ENCODE measurements at regions not wholly inside any gene's neighbourhood (a gene's known extent, or its start where the extent isn't known, plus 50 kb on each side); places are given as distances from the start of the nearest gene placed in this dataset.
"Not testable (repeated sequence)": the region's sequence is repeated elsewhere in the genome, so short reads cannot be mapped to it uniquely, and the experiment has no call there.

DNA sequence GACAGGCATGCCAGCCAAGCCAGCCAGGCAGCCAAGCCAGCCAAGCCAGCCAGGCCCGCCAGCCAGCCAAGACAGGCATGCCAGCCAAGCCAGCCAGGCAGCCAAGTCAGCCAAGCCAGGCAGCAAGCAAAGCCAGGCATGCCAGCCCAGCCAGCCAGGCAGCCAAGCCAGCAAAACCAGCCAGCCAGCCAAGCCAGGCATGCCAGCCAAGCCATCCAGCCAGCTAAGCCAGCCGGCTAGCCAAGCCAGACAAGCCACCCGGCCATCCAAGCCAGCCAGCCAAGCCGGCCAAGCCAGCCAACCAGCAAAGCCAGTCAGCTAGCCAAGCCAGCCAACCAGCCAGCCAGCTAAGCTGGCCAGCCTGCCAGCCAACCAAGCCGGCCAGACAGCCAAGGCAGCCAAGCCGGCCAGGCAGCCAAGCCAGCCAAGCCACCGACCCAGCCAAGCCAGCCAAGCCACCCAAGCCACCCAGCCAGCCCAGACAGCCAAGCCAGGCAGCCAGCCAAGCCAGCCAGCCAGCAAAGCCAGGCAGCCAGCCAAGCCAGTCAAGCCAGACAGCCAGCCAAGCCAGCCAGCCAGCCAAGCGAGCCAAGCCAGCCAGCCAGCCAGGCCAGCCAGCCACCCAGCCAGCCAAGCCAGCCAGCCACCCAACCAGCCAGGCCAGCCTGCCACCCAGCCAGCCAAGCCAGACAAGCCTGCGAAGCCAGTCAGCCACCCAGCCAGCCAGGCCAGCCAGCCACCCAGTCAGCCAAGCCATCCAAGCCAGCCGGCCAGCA lies 332.9 kb upstream of the PLGLB2 start:
- not testable (repeated sequence) for H3K27ac ChIP-seq; DNase-seq (ENCODE audit: low spot score); ATAC-seq (ENCODE audit: insufficient number of reproducible peaks, low FRiP score, low read depth); H3K4me3 ChIP-seq; H3K36me3 ChIP-seq; H3K9me3 ChIP-seq; H3K27me3 ChIP-seq (replicated peaks; ENCODE audit: insufficient read depth); H3K4me1 ChIP-seq (ENCODE audit: control insufficient read depth in 1 of 2, low read depth in 2 of 2)

DNA sequence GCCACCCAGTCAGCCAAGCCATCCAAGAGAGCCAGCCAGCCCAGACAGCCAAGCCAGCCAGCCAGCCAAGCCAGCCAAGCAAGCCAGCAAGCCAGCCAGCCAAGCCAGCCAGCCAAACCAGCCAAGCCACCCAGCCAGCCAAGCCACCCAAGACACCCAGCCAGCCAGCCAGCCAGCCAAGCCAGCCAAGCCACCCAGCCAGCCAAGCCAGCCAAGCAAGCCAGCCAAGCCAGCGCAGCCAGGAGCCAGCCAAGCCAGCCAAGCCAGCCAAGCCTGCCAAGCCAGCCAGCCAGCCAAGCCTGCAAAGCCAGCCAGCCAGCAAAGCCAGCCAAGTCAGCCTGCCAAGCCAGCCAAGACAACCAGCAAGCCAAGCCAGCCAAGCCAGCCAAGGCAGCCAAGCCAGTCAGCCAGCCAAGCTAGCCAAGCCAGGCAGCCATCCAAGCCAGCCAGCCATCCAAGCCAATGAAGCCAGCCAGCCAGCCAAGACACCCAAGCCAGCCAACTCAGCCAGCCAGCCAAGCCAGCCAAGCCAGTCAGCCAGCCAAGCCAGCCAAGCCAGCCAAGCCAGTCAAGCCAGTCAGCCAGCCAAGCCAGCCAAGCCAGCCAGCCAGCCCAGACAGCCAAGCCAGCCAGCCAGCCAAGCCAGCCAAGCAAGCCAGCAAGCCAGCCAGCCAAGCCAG lies 332.2 kb upstream of the PLGLB2 start:
- not testable (repeated sequence) for H3K4me1 ChIP-seq (ENCODE audit: control insufficient read depth in 1 of 2, low read depth in 2 of 2); ATAC-seq (ENCODE audit: insufficient number of reproducible peaks, low FRiP score, low read depth); H3K27me3 ChIP-seq (replicated peaks; ENCODE audit: insufficient read depth); DNase-seq (ENCODE audit: low spot score); H3K27ac ChIP-seq; H3K9me3 ChIP-seq; H3K36me3 ChIP-seq; H3K4me3 ChIP-seq

DNA sequence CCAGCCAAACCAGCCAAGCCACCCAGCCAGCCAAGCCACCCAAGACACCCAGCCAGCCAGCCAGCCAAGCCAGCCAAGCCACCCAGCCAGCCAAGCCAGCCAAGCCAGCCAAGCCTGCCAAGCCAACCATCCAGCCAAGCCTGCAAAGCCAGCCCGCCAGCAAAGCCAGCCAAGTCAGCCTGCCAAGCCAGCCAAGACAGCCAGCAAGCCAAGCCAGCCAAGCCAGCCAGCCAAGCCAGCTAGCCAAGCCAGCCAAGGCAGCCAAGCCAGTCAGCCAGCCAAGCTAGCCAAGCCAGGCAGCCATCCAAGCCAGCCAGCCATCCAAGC lies 331.7 kb upstream of the PLGLB2 start:
- H3K9me3 ChIP-seq; H3K27ac ChIP-seq; H3K36me3 ChIP-seq; H3K27me3 ChIP-seq (replicated peaks; ENCODE audit: insufficient read depth); H3K4me3 ChIP-seq; ATAC-seq (ENCODE audit: insufficient number of reproducible peaks, low FRiP score, low read depth); H3K4me1 ChIP-seq (ENCODE audit: control insufficient read depth in 1 of 2, low read depth in 2 of 2); DNase-seq (ENCODE audit: low spot score): not testable (repeated sequence)

DNA sequence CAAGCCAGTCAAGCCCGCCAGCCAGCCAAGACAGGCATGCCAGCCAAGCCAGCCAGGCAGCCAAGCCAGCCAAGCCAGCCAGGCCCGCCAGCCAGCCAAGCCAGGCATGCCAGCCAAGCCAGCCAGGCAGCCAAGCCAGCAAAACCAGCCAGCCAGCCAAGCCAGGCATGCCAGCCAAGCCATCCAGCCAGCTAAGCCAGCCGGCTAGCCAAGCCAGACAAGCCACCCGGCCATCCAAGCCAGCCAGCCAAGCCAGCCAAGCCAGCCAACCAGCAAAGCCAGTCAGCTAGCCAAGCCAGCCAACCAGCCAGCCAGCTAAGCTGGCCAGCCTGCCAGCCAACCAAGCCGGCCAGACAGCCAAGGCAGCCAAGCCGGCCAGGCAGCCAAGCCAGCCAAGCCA lies 330.7 kb upstream of the PLGLB2 start:
- not testable (repeated sequence) for H3K36me3 ChIP-seq; H3K4me1 ChIP-seq (ENCODE audit: control insufficient read depth in 1 of 2, low read depth in 2 of 2); H3K27ac ChIP-seq; H3K27me3 ChIP-seq (replicated peaks; ENCODE audit: insufficient read depth); H3K9me3 ChIP-seq; ATAC-seq (ENCODE audit: insufficient number of reproducible peaks, low FRiP score, low read depth); H3K4me3 ChIP-seq; DNase-seq (ENCODE audit: low spot score)

DNA sequence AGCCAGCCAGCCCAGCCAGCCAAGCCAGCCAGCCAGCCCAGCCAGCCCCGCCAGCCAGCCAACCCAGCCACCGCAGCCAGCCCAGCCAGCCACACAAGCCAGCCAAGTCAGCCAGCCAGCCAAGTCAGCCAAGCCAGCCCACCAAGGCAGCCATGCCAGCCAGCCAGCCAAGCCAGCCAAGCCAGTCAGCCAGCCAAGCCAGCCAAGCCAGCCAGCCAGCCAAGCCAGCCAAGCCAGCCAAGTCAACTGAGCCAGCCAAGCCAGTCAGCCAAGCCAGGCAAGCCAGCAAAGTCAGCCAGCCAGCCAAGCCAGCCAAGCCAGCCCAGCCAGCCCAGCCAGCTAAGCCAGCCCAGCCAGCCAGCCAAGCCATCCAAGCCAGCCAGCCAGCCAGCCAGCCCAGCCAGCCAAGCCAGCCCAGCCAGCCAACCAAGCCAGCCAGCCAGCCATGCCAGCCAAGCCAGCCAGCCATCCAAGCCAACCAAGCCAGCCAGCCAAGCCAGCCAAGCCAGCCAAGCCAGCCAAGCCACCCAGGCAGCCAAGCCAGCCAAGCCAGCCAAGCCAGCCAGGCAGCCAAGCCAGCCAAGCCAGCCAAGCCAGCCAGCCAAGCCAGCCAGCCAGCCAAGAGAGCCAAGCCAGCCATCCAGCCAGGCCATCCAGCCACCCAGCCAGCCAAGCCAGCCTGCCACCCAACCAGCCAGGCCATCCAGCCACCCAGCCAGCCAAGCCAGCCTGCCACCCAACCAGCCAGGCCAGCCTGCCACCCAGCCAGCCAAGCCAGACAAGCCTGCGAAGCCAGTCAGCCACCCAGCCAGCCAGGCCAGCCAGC lies 329.9 kb upstream of the PLGLB2 start:
- not testable (repeated sequence) for ATAC-seq (ENCODE audit: insufficient number of reproducible peaks, low FRiP score, low read depth); H3K27ac ChIP-seq; H3K36me3 ChIP-seq; H3K27me3 ChIP-seq (replicated peaks; ENCODE audit: insufficient read depth); H3K4me1 ChIP-seq (ENCODE audit: control insufficient read depth in 1 of 2, low read depth in 2 of 2); H3K4me3 ChIP-seq; DNase-seq (ENCODE audit: low spot score); H3K9me3 ChIP-seq

DNA sequence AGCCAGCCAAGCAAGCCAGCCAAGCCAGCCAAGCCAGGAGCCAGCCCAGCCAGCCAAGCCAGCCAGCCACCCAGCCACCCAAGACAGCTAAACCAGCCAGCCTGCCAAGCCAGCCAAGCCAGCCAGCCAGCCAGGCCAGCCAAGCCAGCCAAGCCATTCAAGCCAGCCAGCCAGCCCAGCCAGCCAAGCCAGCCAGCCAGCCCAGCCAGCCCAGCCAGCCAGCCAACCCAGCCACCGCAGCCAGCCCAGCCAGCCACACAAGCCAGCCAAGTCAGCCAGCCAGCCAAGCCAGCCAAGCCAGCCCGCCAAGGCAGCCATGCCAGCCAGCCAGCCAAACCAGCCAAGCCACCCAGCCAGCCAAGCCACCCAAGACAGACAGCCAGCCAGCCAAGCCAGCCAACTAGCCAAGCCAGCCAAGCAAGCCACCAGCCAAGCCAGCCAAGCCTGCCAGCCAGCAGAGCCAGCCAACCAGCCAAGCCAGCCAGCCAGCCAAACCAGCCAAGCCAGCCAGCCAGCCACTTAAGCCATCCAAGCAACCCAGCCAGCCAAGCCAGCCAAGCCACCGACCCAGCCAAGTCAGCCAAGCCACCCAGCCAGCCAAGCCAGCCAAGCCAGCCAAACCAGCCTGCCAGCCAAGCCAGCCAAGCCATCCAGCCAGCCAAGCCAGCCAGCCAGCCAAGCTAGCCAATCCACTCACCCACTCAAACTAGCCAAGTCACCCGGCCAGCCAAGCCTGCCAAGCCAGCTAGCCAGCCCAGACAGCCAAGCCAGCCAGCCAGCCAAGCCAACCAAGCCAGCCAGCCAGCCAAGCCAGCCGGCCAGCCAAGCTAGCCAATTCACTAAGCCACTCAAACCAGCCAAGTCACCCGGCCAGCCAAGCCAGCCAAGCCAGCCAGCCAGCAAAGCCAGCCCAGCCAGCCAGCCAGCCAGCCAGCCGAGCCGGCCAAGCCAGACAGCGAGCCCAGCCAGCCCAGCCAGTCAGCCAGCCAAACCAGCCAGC lies 328.8 kb upstream of the PLGLB2 start:
- H3K4me3 ChIP-seq; H3K4me1 ChIP-seq (ENCODE audit: control insufficient read depth in 1 of 2, low read depth in 2 of 2); H3K27ac ChIP-seq; DNase-seq (ENCODE audit: low spot score); ATAC-seq (ENCODE audit: insufficient number of reproducible peaks, low FRiP score, low read depth); H3K9me3 ChIP-seq; H3K27me3 ChIP-seq (replicated peaks; ENCODE audit: insufficient read depth); H3K36me3 ChIP-seq: not testable (repeated sequence)

DNA sequence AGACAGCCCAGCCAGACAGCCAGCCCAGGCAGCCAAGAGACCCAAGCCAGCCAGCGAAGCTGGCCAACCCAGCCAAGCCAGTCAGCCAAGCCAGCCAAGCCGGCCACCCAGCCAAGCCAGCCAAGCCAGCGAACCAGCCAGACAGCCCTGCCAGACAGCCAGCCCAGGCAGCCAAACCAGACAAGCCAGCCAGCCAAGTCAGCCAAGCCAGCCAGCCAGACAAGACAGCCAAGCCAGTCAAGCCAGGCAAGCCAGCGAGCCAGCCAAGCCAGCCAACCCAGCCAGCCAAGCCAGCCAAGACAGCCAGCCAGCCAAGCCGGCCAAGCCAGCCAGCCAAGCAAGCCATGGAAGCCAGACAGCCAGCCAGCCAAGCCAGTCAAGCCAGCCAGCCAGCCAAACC lies 327.9 kb upstream of the PLGLB2 start:
- not testable (repeated sequence) for H3K27me3 ChIP-seq (replicated peaks; ENCODE audit: insufficient read depth); H3K27ac ChIP-seq; H3K36me3 ChIP-seq; H3K4me3 ChIP-seq; ATAC-seq (ENCODE audit: insufficient number of reproducible peaks, low FRiP score, low read depth); H3K4me1 ChIP-seq (ENCODE audit: control insufficient read depth in 1 of 2, low read depth in 2 of 2); DNase-seq (ENCODE audit: low spot score); H3K9me3 ChIP-seq

DNA sequence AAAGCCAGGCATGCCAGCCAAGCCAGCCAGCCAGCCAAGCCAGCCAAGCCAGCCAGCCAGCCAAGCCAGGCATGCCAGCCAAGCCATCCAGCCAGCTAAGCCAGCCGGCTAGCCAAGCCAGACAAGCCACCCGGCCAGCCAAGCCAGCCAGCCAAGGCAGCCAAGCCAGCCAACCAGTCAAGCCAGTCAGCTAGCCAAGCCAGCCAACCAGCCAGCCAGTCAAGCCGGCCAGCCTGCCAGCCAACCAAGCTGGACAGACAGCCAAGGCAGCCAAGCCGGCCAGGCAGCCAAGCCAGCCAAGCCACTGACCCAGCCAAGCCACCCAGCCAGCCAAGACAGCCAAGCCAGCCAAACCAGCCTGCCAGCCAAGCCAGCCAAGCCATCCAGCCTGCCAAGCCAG lies 326.9 kb upstream of the PLGLB2 start:
- not testable (repeated sequence) for DNase-seq (ENCODE audit: low spot score); H3K4me3 ChIP-seq; H3K4me1 ChIP-seq (ENCODE audit: control insufficient read depth in 1 of 2, low read depth in 2 of 2); H3K27ac ChIP-seq; H3K27me3 ChIP-seq (replicated peaks; ENCODE audit: insufficient read depth); ATAC-seq (ENCODE audit: insufficient number of reproducible peaks, low FRiP score, low read depth); H3K9me3 ChIP-seq; H3K36me3 ChIP-seq

DNA sequence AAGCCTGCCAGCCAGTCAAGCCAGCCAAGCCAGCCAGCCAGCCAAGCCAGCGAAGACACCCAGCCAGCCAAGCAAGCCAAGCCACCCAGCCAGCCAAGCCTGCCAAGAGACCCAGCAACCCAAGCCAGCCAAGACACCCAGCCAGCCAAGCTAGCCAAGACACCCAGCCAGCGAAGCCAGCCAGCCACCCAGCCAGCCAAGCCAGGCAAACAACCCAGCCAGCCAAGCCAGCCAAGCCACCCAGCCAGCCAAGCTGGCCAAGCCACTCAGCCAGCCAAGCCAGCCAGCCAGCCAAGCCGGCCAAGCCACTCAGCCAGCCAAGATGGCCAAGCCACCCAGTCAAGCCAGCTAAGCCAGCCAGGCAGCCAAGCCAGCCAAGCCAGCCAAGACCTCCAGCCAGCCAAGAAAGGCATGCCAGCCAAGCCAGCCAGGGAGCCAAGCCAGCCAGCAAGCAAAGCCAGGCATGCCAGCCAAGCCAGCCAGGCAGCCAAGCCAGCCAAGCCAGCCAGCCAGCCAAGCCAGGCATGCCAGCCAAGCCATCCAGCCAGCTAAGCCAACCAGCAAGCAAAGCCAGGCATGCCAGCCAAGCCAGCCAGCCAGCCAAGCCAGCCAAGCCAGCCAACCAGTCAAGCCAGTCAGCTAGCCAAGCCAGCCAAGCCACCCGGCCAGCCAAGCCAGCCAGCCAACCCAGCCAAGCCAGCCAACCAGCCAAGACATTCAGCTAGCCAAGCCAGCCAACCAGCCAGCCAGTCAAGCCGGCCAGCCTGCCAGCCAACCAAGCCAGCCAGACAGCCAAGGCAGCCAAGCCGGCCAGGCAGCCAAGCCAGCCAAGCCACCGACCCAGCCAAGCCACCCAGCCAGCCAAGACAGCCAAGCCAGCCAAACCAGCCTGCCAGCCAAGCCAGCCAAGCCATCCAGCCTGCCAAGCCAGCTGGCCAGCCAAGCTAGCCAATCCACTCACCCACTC lies 323.8 kb upstream of the PLGLB2 start:
- not testable (repeated sequence) for H3K27me3 ChIP-seq (replicated peaks; ENCODE audit: insufficient read depth); H3K9me3 ChIP-seq; H3K4me3 ChIP-seq; H3K27ac ChIP-seq; DNase-seq (ENCODE audit: low spot score); ATAC-seq (ENCODE audit: insufficient number of reproducible peaks, low FRiP score, low read depth); H3K4me1 ChIP-seq (ENCODE audit: control insufficient read depth in 1 of 2, low read depth in 2 of 2); H3K36me3 ChIP-seq

DNA sequence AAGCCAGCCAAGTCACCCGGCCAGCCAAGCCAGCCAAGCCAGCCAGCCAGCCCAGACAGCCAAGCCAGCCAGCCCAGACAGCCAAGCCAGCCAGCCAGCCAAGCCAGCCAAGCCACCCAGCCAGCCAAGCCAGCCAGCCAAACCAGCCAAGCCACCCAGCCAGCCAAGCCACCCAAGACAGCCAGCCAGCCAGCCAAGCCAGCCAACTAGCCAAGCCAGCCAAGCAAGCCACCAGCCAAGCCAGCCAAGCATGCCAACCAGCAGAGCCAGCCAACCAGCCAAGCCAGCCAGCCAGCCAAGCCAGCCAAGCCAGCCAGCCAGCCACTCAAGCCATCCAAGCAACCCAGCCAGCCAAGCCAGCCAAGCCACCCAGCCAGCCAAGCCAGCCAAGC lies 323.1 kb upstream of the PLGLB2 start:
- H3K9me3 ChIP-seq; H3K27me3 ChIP-seq (replicated peaks; ENCODE audit: insufficient read depth); H3K27ac ChIP-seq; DNase-seq (ENCODE audit: low spot score); ATAC-seq (ENCODE audit: insufficient number of reproducible peaks, low FRiP score, low read depth); H3K36me3 ChIP-seq; H3K4me1 ChIP-seq (ENCODE audit: control insufficient read depth in 1 of 2, low read depth in 2 of 2); H3K4me3 ChIP-seq: not testable (repeated sequence)

DNA sequence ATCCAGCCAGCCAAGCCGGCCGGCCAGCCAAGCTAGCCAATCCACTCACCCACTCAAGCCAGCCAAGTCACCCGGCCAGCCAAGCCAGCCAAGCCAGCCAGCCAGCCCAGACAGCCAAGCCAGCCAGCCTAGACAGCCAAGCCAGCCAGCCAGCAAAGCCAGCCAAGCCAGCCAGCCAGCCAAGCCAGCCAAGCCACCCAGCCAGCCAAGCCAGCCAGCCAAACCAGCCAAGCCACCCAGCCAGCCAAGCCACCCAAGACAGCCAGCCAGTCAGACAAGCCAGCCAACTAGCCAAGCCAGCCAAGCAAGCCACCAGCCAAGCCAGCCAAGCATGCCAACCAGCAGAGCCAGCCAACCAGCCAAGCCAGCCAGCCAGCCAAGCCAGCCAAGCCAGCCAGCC lies 322.7 kb upstream of the PLGLB2 start:
- DNase-seq (ENCODE audit: low spot score); H3K4me3 ChIP-seq; H3K4me1 ChIP-seq (ENCODE audit: control insufficient read depth in 1 of 2, low read depth in 2 of 2); H3K9me3 ChIP-seq; H3K27me3 ChIP-seq (replicated peaks; ENCODE audit: insufficient read depth); H3K27ac ChIP-seq; H3K36me3 ChIP-seq; ATAC-seq (ENCODE audit: insufficient number of reproducible peaks, low FRiP score, low read depth): not testable (repeated sequence)

Measured in thoracic aorta (tissue), 2 donors.